ENCODE measurements at regions not wholly inside any gene's neighbourhood (a gene's known extent, or its start where the extent isn't known, plus 50 kb on each side); places are given as distances from the start of the nearest gene placed in this dataset.
"Not testable (repeated sequence)": the region's sequence is repeated elsewhere in the genome, so short reads cannot be mapped to it uniquely, and the experiment has no call there.

- H3K9me3 Mint-ChIP-seq (ENCODE audit: insufficient read depth); H3K27me3 ChIP-seq (replicated peaks in 1 of 4; ENCODE audit: control extremely low read depth in 1 of 4, control insufficient read depth in 3 of 4, insufficient read depth in 4 of 4, low read length in 3 of 4); H3K9me3 ChIP-seq (ENCODE audit: control extremely low read depth in 1 of 3, control insufficient read depth in 2 of 3, insufficient read depth in 1 of 3, low read length in 2 of 3); H2AFZ ChIP-seq (ENCODE audit: insufficient read depth, low read depth, low read length, poor library complexity, severe bottlenecking); H3K27me3 Mint-ChIP-seq; H4K20me1 ChIP-seq (ENCODE audit: control insufficient read depth, insufficient read depth, low read length, poor library complexity, severe bottlenecking); DNase-seq; H3K4me1 ChIP-seq (ENCODE audit: control insufficient read depth in 2 of 2, insufficient read depth in 2 of 2, low read length in 2 of 2); H3K79me2 ChIP-seq (ENCODE audit: control insufficient read depth, insufficient read depth, low read length); H3K36me3 ChIP-seq (replicated peaks in 1 of 2; ENCODE audit: control extremely low read depth in 1 of 2, control insufficient read depth in 1 of 2, extremely low read depth in 1 of 2, insufficient read depth in 2 of 2, low read length in 1 of 2); H3K4me2 ChIP-seq (replicated peaks; ENCODE audit: low read depth, low read length, poor library complexity, severe bottlenecking); H3K4me3 ChIP-seq (ENCODE audit: control extremely low read depth in 1 of 5, extremely low read depth in 1 of 5, insufficient read depth in 1 of 5, low read depth in 2 of 5, low read length in 4 of 5); H3K9ac ChIP-seq (ENCODE audit: low read length); H3K27ac Mint-ChIP-seq; POLR2A ChIA-PET; H3K4me1 Mint-ChIP-seq; ATAC-seq (ENCODE audit: low read depth); H3K27ac ChIP-seq (ENCODE audit: low read length in 2 of 2); intact Hi-C loops (cut with micrococcal nuclease); H3K4me3 Mint-ChIP-seq; CTCF ChIA-PET: not testable (repeated sequence)
- WGBS (ENCODE audit: insufficient coverage), result 90% methylated on average over 17 of the region's 17 CpGs
Measured at GRCh38 chr18:14460364-14460763, 83.0 kb downstream of the POTEC start.

DNA sequence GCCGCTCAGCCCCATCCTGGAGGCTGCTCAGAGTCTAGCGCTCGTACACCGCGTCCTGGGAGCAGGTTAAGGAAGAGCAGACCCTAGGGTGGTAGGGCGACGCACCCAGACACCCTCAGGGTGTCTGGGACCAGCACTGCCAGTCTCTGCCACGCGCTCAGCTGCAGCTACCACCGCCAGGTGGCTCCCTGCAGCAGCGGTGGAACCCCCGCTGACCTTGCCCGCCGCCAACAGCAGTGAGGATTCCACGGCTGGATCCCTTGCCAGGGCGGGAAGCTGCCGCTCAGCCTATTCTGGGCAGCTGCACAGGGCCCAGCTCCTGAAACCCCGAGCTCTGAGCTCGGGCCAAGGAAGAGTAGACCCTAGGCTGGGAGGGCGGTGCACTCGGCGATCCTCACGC is 83.6 kb downstream of the POTEC start:
- ATAC-seq (ENCODE audit: low read depth); H3K9me3 Mint-ChIP-seq (ENCODE audit: insufficient read depth); H3K4me1 Mint-ChIP-seq; H3K4me3 Mint-ChIP-seq; H3K27me3 ChIP-seq (replicated peaks in 1 of 4; ENCODE audit: control extremely low read depth in 1 of 4, control insufficient read depth in 3 of 4, insufficient read depth in 4 of 4, low read length in 3 of 4); H3K27ac Mint-ChIP-seq; H3K36me3 ChIP-seq (replicated peaks in 1 of 2; ENCODE audit: control extremely low read depth in 1 of 2, control insufficient read depth in 1 of 2, extremely low read depth in 1 of 2, insufficient read depth in 2 of 2, low read length in 1 of 2); intact Hi-C loops (cut with micrococcal nuclease); H3K4me3 ChIP-seq (ENCODE audit: control extremely low read depth in 1 of 5, extremely low read depth in 1 of 5, insufficient read depth in 1 of 5, low read depth in 2 of 5, low read length in 4 of 5); H3K27ac ChIP-seq (ENCODE audit: low read length in 2 of 2); H4K20me1 ChIP-seq (ENCODE audit: control insufficient read depth, insufficient read depth, low read length, poor library complexity, severe bottlenecking); H3K4me2 ChIP-seq (replicated peaks; ENCODE audit: low read depth, low read length, poor library complexity, severe bottlenecking); POLR2A ChIA-PET; H3K79me2 ChIP-seq (ENCODE audit: control insufficient read depth, insufficient read depth, low read length); H3K9me3 ChIP-seq (ENCODE audit: control extremely low read depth in 1 of 3, control insufficient read depth in 2 of 3, insufficient read depth in 1 of 3, low read length in 2 of 3); DNase-seq; H3K4me1 ChIP-seq (ENCODE audit: control insufficient read depth in 2 of 2, insufficient read depth in 2 of 2, low read length in 2 of 2); H3K9ac ChIP-seq (ENCODE audit: low read length); CTCF ChIA-PET; H3K27me3 Mint-ChIP-seq; H2AFZ ChIP-seq (ENCODE audit: insufficient read depth, low read depth, low read length, poor library complexity, severe bottlenecking): not testable (repeated sequence)
- 93% methylated on average over 11 of the region's 23 CpGs for WGBS (ENCODE audit: insufficient coverage)

Data from B cell (primary cell).